DOHH2 (cell line): ENCODE measurements at regions not wholly inside any gene's neighbourhood (a gene's known extent, or its start where the extent isn't known, plus 50 kb on each side); places are given as distances from the start of the nearest gene placed in this dataset.
A peak's percentile ranks its signal among the peaks of the same experiment; 100 is the strongest.
"Not testable (repeated sequence)": the region's sequence is repeated elsewhere in the genome, so short reads cannot be mapped to it uniquely, and the experiment has no call there.

ENCODE experiments used
- H3F3A ChIP-seq: fragments of 200-600 bp; sonication (generic), shearing (Covaris generic); 2 replicates; pipeline ENCODE4 v1.6.0; 2016; ENCODE audit warnings: antibody characterized with exemption, mild to moderate bottlenecking; ENCODE audit not compliant: control insufficient read depth, insufficient read depth
- H3K27ac ChIP-seq: fragments of 200-600 bp; sonication (generic); 2 replicates; pipeline ENCODE4 v1.5.1; 2014; ENCODE audit warnings: low read depth, mild to moderate bottlenecking, low read length, moderate library complexity
- H3K27me3 ChIP-seq: fragments of 200-600 bp; sonication (generic); 2 replicates; pipeline ENCODE4 v1.6.1; 2014; ENCODE audit warnings: mild to moderate bottlenecking, low read length, mixed read lengths; ENCODE audit not compliant: control insufficient read depth
- H3K36me3 ChIP-seq: fragments of 200-600 bp; sonication (generic); 2 replicates; pipeline ENCODE4 v1.6.1; 2014; ENCODE audit warnings: mild to moderate bottlenecking, low read length, moderate library complexity, mixed read lengths; ENCODE audit not compliant: control insufficient read depth
- H3K4me1 ChIP-seq: fragments of 200-600 bp; sonication (generic); 2 replicates; pipeline ENCODE4 v1.6.1; 2014; ENCODE audit warnings: mild to moderate bottlenecking, low read length, mixed read lengths; ENCODE audit not compliant: control insufficient read depth
- H3K4me2 ChIP-seq: fragments of 200-600 bp; sonication (generic); 2 replicates; pipeline ENCODE4 v1.6.0; 2014; ENCODE audit warnings: mild to moderate bottlenecking, low read length, moderate library complexity
- H3K4me3 ChIP-seq: fragments of 200-600 bp; sonication (generic); 2 replicates; pipeline ENCODE4 v1.5.1; 2014; ENCODE audit warnings: mild to moderate bottlenecking, low read length, mixed read lengths
- H3K79me2 ChIP-seq: fragments of 200-600 bp; sonication (generic); 2 replicates; pipeline ENCODE4 v1.6.1; 2014; ENCODE audit warnings: mild to moderate bottlenecking, low read length, mixed read lengths; ENCODE audit not compliant: control insufficient read depth
- H3K9me2 ChIP-seq: fragments of 200-600 bp; sonication (generic); replicated peaks from 2 replicates; pipeline ENCODE4 v1.6.1; 2014; ENCODE audit warnings: mild to moderate bottlenecking, low read length, mixed read lengths; ENCODE audit not compliant: control insufficient read depth
- H3K9me3 ChIP-seq: fragments of 200-600 bp; sonication (generic); 2 replicates; pipeline ENCODE4 v1.6.1; 2014; ENCODE audit warnings: antibody characterized with exemption, low read length, mixed read lengths; ENCODE audit not compliant: control insufficient read depth, insufficient read depth
- H4K20me1 ChIP-seq: fragments of 200-600 bp; sonication (generic); 2 replicates; pipeline ENCODE4 v1.6.0; 2014; ENCODE audit warnings: low read depth, mild to moderate bottlenecking, antibody characterized with exemption, low read length, moderate library complexity; ENCODE audit not compliant: control insufficient read depth, insufficient read depth
- CTCF ChIP-seq: fragments of 200-600 bp; sonication (generic); IDR thresholded peaks from one replicate; pipeline ENCODE4 v1.5.1; 2014; ENCODE audit warnings: antibody characterized with exemption, mild to moderate bottlenecking, low read depth, low read length; ENCODE audit not compliant: poor library complexity, severe bottlenecking
- EZH2phosphoT487 ChIP-seq: fragments of 200-600 bp; sonication (generic); IDR thresholded peaks from 2 replicates; pipeline ENCODE4 v1.6.1; 2017; ENCODE audit warnings: borderline replicate concordance, mild to moderate bottlenecking, antibody characterized with exemption, low read length, moderate library complexity, mixed read lengths

- H3K9me3 ChIP-seq, result no peaks in the 10 kb centered on the region
- no peak overlapping the region for H3K27ac ChIP-seq
- H3K9me2 ChIP-seq, result no peaks in the 10 kb centered on the region
- no peaks in the 10 kb centered on the region for H3K36me3 ChIP-seq
- TF ChIP-seq CTCF (no peak), EZH2phosphoT487 (no peak)
- H3K4me3 ChIP-seq, result no peak overlapping the region
- no peaks in the 10 kb centered on the region for H3K79me2 ChIP-seq
- no peaks in the 10 kb centered on the region for H3F3A ChIP-seq
- H3K27me3 ChIP-seq, result peaks cover 11% of the 10 kb centered on the region
- no peak overlapping the region for H3K4me2 ChIP-seq
- no peaks in the 10 kb centered on the region for H3K4me1 ChIP-seq
- H4K20me1 ChIP-seq, result no peaks in the 10 kb centered on the region
Measured at GRCh38 chr11:45407226-45407625, 121.1 kb upstream of the SYT13 start.

- Histone ChIP-seq H3K4me3 (no peak overlapping the region), H3F3A (no peaks in the 10 kb centered on the region), H3K27me3 (peaks cover 5% of the 10 kb centered on the region; the same call in 1 of the 2 replicates), H3K79me2 (no peaks in the 10 kb centered on the region), H3K36me3 (no peaks in the 10 kb centered on the region), H3K27ac (no peak overlapping the region), H3K9me3 (no peaks in the 10 kb centered on the region), H4K20me1 (no peaks in the 10 kb centered on the region), H3K4me2 (no peak overlapping the region), H3K9me2 (no peaks in the 10 kb centered on the region), H3K4me1 (no peaks in the 10 kb centered on the region)
- no peak for TF ChIP-seq EZH2phosphoT487
- peak; percentile 42 for TF ChIP-seq CTCF
Measured at GRCh38 chr11:45405916-45406670, 120.0 kb upstream of the SYT13 start.

- H3K27me3 ChIP-seq, H3K27ac ChIP-seq, H3K36me3 ChIP-seq, H3F3A ChIP-seq, H3K79me2 ChIP-seq, H3K9me3 ChIP-seq, H4K20me1 ChIP-seq, H3K4me1 ChIP-seq, H3K4me3 ChIP-seq, H3K4me2 ChIP-seq, H3K9me2 ChIP-seq: not testable (repeated sequence)
Measured at GRCh38 chr11:45403521-45403920, 117.4 kb upstream of the SYT13 start.

- no peak overlapping the region for H3K4me2 ChIP-seq
- H3K27me3 ChIP-seq, result no peaks in the 10 kb centered on the region
- H3K27ac ChIP-seq, result no peak overlapping the region
- no peaks in the 10 kb centered on the region for H4K20me1 ChIP-seq
- no peaks in the 10 kb centered on the region for H3K9me3 ChIP-seq
- H3K79me2 ChIP-seq, result no peaks in the 10 kb centered on the region
- no peak overlapping the region for H3K4me3 ChIP-seq
- no peaks in the 10 kb centered on the region for H3F3A ChIP-seq
- no peak for TF ChIP-seq EZH2phosphoT487
- TF ChIP-seq CTCF, result no peak
- H3K4me1 ChIP-seq, result no peaks in the 10 kb centered on the region
- no peaks in the 10 kb centered on the region for H3K9me2 ChIP-seq
- H3K36me3 ChIP-seq, result no peaks in the 10 kb centered on the region
Measured at GRCh38 chr11:45402049-45402630, 116.0 kb upstream of the SYT13 start.
